GM21526 (cell line): ENCODE measurements at regions not wholly inside any gene's neighbourhood (a gene's known extent, or its start where the extent isn't known, plus 50 kb on each side); places are given as distances from the start of the nearest gene placed in this dataset.
"Not testable (repeated sequence)": the region's sequence is repeated elsewhere in the genome, so short reads cannot be mapped to it uniquely, and the experiment has no call there.

Experiments
- ATAC-seq: cut with Tn5 transposase; IDR thresholded peaks from one replicate; pipeline ENCODE4 v1.9.1; 2021; ENCODE audit warnings: moderate library complexity; ENCODE audit not compliant: unreplicated experiment, low FRiP score

GRCh38 chr1:220942278-220942677 is 63.0 kb downstream of the HLX start:
- ATAC-seq = no peak

GRCh38 chr1:220942914-220943313 is 63.7 kb downstream of the HLX start:
- not testable (repeated sequence) for ATAC-seq

GRCh38 chr1:220943319-220943996 is 64.2 kb downstream of the HLX start:
- no peak for ATAC-seq

GRCh38 chr1:220950576-220950975 is 71.3 kb downstream of the HLX start:
- no peak for ATAC-seq

- no peak for ATAC-seq
Measured at GRCh38 chr1:220952961-220953643, 73.9 kb downstream of the HLX start.

GRCh38 chr1:220954321-220955075 is 75.3 kb downstream of the HLX start:
- ATAC-seq = no peak

GRCh38 chr1:220955116-220955515 is 75.9 kb downstream of the HLX start:
- ATAC-seq = no peak

GRCh38 chr1:220956501-220957232 is 77.4 kb downstream of the HLX start:
- ATAC-seq = no peak

GRCh38 chr1:220957233-220957605 is 78.0 kb downstream of the HLX start:
- ATAC-seq = no peak

- no peak for ATAC-seq
Measured at GRCh38 chr1:220958234-220958633, 79.0 kb downstream of the HLX start.

- ATAC-seq = no peak
Measured at GRCh38 chr1:220962031-220962751, 82.9 kb downstream of the HLX start.

- ATAC-seq = no peak
Measured at GRCh38 chr1:220966041-220966440, 86.8 kb downstream of the HLX start.

- no peak for ATAC-seq
Measured at GRCh38 chr1:220966473-220966872, 87.2 kb downstream of the HLX start.

GRCh38 chr1:220966881-220967611 is 87.8 kb downstream of the HLX start:
- ATAC-seq = no peak

- ATAC-seq = no peak
Measured at GRCh38 chr1:220967911-220968310, 88.7 kb downstream of the HLX start.

GRCh38 chr1:220969281-220969680 is 90.0 kb downstream of the HLX start:
- ATAC-seq = not testable (repeated sequence)

- no peak for ATAC-seq
Measured at GRCh38 chr1:220970311-220970710, 91.1 kb downstream of the HLX start.

GRCh38 chr1:220971221-220971620 is 92.0 kb downstream of the HLX start:
- ATAC-seq = no peak

- no peak for ATAC-seq
Measured at GRCh38 chr1:220974431-220974830, 95.2 kb downstream of the HLX start.

GRCh38 chr1:220976390-220976789 is 97.1 kb downstream of the HLX start:
- ATAC-seq = no peak
